ENCODE measurements at regions not wholly inside any gene's neighbourhood (a gene's known extent, or its start where the extent isn't known, plus 50 kb on each side); places are given as distances from the start of the nearest gene placed in this dataset.

DNA sequence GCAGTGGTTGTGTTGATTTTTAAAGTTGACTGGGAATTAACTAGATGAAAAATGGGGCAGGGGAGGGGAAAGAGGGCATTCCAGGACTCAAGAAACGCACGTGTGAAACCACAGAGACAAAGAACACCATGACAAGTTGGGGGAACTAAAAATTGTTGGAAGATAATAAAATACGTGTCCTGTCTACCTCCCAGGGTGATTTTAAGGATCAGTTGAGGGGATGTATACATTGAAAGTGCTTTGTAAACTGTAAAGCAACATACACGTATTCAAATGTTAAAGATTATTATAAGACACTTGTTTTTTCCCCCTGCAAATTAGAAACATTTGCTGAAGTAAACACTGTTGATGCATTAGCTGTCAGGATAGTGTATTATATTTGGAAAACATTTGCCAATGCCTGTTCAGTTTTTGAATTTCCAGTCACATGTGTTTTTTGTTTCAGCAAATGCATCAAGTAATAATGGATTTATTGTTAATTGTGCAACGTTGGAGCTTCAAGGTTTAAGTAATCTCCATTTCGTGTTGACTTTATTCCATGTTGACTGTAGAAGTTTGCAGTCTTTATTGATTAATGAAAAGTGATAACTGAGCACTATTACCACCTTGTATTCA is 412.7 kb downstream of the ACTL7B start:
- no peak for TF ChIP-seq POLR2A (IDR thresholded peaks at IDR 0.05)
- TF ChIP-seq, protein P1, sequence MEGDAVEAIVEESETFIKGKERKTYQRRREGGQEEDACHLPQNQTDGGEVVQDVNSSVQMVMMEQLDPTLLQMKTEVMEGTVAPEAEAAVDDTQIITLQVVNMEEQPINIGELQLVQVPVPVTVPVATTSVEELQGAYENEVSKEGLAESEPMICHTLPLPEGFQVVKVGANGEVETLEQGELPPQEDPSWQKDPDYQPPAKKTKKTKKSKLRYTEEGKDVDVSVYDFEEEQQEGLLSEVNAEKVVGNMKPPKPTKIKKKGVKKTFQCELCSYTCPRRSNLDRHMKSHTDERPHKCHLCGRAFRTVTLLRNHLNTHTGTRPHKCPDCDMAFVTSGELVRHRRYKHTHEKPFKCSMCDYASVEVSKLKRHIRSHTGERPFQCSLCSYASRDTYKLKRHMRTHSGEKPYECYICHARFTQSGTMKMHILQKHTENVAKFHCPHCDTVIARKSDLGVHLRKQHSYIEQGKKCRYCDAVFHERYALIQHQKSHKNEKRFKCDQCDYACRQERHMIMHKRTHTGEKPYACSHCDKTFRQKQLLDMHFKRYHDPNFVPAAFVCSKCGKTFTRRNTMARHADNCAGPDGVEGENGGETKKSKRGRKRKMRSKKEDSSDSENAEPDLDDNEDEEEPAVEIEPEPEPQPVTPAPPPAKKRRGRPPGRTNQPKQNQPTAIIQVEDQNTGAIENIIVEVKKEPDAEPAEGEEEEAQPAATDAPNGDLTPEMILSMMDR (IDR thresholded peaks at IDR 0.05), result no peak

All from vagina (tissue), 2 donors.